A549 (cell line): ENCODE measurements at regions not wholly inside any gene's neighbourhood (a gene's known extent, or its start where the extent isn't known, plus 50 kb on each side); places are given as distances from the start of the nearest gene placed in this dataset.
"Not testable (repeated sequence)": the region's sequence is repeated elsewhere in the genome, so short reads cannot be mapped to it uniquely, and the experiment has no call there.

Source experiments
- ATAC-seq, 2 experiments: fragments of 200-7000 bp in 1 of 2; fragments of >200 bp in 1 of 2; cut with Nextera tagmentation in 1 of 2; cut with Tn5 transposase in 1 of 2; 3 replicates each; pipeline versions ENCODE4 v1.8.0 to v1.9.1; 2018 to 2020; ENCODE audit warnings: mild to moderate bottlenecking in 1 of 2, moderate library complexity in 1 of 2
- CTCF ChIA-PET: fragments of 300-600 bp; sonication (Branson Sonifier 250); formaldehyde crosslinking; extraction: SDS; loops from one replicate; lab custom pipeline; 2021; ENCODE audit warnings: antibody characterized with exemption, inconsistent platforms; lab: Yijun Ruan, JAX
- POLR2A ChIA-PET: fragments of 350-600 bp; formaldehyde crosslinking; extraction: SDS; loops from one replicate; lab custom pipeline; 2021; ENCODE audit warnings: antibody characterized with exemption, inconsistent platforms; lab: Yijun Ruan, JAX
- DNase-seq, 2 experiments: peaks; one replicate each; pipeline versions ENCODE4 v3.0.0 to v3.0.0-alpha.2; 2011 to 2016; ENCODE audit warnings: low read depth in 1 of 2, low spot score in 1 of 2
- FAIRE-seq: peaks from 2 replicates; lab custom pipeline; 2011; peaks lifted over from hg19 to GRCh38; lab: Jason Lieb, UNC
- H3K27ac ChIP-seq, 2 experiments: fragments of >200 bp; sonication (Bioruptor Twin); formaldehyde crosslinking; 3 replicates each; pipeline ENCODE4 v1.5.1; 2016 to 2017
- H3K4me1 ChIP-seq: fragments of >200 bp; sonication (Bioruptor Twin); formaldehyde crosslinking; 3 replicates; pipeline ENCODE4 v1.6.1; 2016
- H3K4me2 ChIP-seq: fragments of >200 bp; sonication (Bioruptor Twin); formaldehyde crosslinking; 3 replicates; pipeline ENCODE4 v1.6.1; 2016
- H3K4me3 ChIP-seq: fragments of >200 bp; sonication (Bioruptor Twin); formaldehyde crosslinking; 3 replicates; pipeline ENCODE4 v1.5.1; 2016
- H3K9me3 ChIP-seq: fragments of >200 bp; sonication (Bioruptor Twin); formaldehyde crosslinking; 3 replicates; pipeline ENCODE4 v1.6.1; 2016
- ATOH8 ChIP-seq: fragments of 250-450 bp; sonication (Bioruptor Pico); IDR thresholded peaks from 2 replicates; pipeline ENCODE4 v1.5.0; 2020; ENCODE audit warnings: low read depth, mild to moderate bottlenecking, moderate library complexity
- CBX2 ChIP-seq: fragments of 200-600 bp; sonication (generic); IDR thresholded peaks from 2 replicates; pipeline ENCODE4 v1.6.1; 2016; ENCODE audit warnings: low read depth, mild to moderate bottlenecking, borderline replicate concordance
- CTCF ChIP-seq: fragments of >200 bp; sonication (Bioruptor Twin); formaldehyde crosslinking; IDR thresholded peaks from 3 replicates; pipeline ENCODE4 v1.5.1; 2016
- EHF ChIP-seq: fragments of 250-450 bp; sonication (Bioruptor Pico); IDR thresholded peaks from 2 replicates; pipeline ENCODE4 v1.5.0; 2020; ENCODE audit warnings: mild to moderate bottlenecking
- EP300 ChIP-seq, 2 experiments: fragments of >200 bp; sonication (Bioruptor Twin); formaldehyde crosslinking; IDR thresholded peaks; 2 replicates in 1 of 2; 3 replicates in 1 of 2; pipeline ENCODE4 v1.6.1; 2016 to 2017
- ESRRA ChIP-seq: fragments of 150-350 bp; IDR thresholded peaks from 2 replicates; pipeline ENCODE4 v1.6.1; 2014; ENCODE audit warnings: mild to moderate bottlenecking, low read length, borderline replicate concordance
- FOSL2 ChIP-seq, 2 experiments: fragments of 450-650 bp in 1 of 2; fragments of >200 bp in 1 of 2; sonication (Bioruptor Twin) in 1 of 2; formaldehyde crosslinking; IDR thresholded peaks; 2 replicates each; pipeline versions ENCODE4 v1.5.0 to v1.6.1; 2016 to 2020; ENCODE audit warnings: mild to moderate bottlenecking in 1 of 2, moderate library complexity in 1 of 2
- GATA3 ChIP-seq: IDR thresholded peaks from 2 replicates; pipeline ENCODE4 v1.6.1; 2012; ENCODE audit warnings: borderline replicate concordance
- HOXB5 ChIP-seq: fragments of 250-450 bp; sonication (Bioruptor Pico); IDR thresholded peaks from 2 replicates; pipeline ENCODE4 v1.5.0; 2020; ENCODE audit warnings: mild to moderate bottlenecking, moderate library complexity
- KDM5A ChIP-seq: fragments of 200-600 bp; sonication (generic); IDR thresholded peaks from 2 replicates; pipeline ENCODE4 v1.6.1; 2016; ENCODE audit warnings: antibody characterized with exemption, mild to moderate bottlenecking
- PHF8 ChIP-seq: fragments of 200-600 bp; sonication (generic); IDR thresholded peaks from 2 replicates; pipeline ENCODE4 v1.6.1; 2016; ENCODE audit warnings: low read depth, mild to moderate bottlenecking, antibody characterized with exemption, moderate library complexity, borderline replicate concordance
- RCOR1 ChIP-seq: fragments of 150-350 bp; IDR thresholded peaks from 2 replicates; pipeline ENCODE4 v1.6.1; 2014; ENCODE audit warnings: antibody characterized with exemption, low read length, low read depth
- SMC3 ChIP-seq: fragments of >200 bp; sonication (Bioruptor Twin); formaldehyde crosslinking; IDR thresholded peaks from 3 replicates; pipeline ENCODE4 v1.6.1; 2018; ENCODE audit warnings: inconsistent platforms
- TFCP2L1 ChIP-seq: fragments of 250-450 bp; sonication (Bioruptor Pico); IDR thresholded peaks from 2 replicates; pipeline ENCODE4 v1.5.0; 2021; ENCODE audit warnings: mild to moderate bottlenecking
- ZC3H11A ChIP-seq: fragments of 450-650 bp; IDR thresholded peaks from 2 replicates; pipeline ENCODE4 v1.6.1; 2014; ENCODE audit warnings: antibody characterized with exemption, mild to moderate bottlenecking
- WGBS: methylation state at CpG from one replicate; pipeline ENCODE4 v1.1.6; 2017; ENCODE audit errors: missing lambda C conversion rate; 5-methylcytosine and 5-hydroxymethylcytosine counted together
- TF ChIP-seq, protein P1 (sequence below): fragments of 250-450 bp; sonication (Bioruptor Pico); IDR thresholded peaks from 2 replicates; pipeline ENCODE4 v1.5.0; 2021; ENCODE audit warnings: mild to moderate bottlenecking, moderate library complexity, borderline replicate concordance

- ChIA-PET POLR2A (no interaction called here), CTCF (interaction anchor here (1.0 kb wide), 1 partner anchor 9 kb away, joined by 3 read pairs; no protein-coding TSS in a partner anchor)
- 3% methylated on average over 4 of the region's 9 CpGs for WGBS
- Histone ChIP-seq H3K4me3 (no peak overlapping the region), H3K4me2 (no peak overlapping the region), H3K9me3 (no peaks in the 10 kb centered on the region), H3K27ac (no peak overlapping the region), H3K4me1 (no peaks in the 10 kb centered on the region)
- ATAC-seq (no peak), DNase-seq (no peak), FAIRE-seq (no peak)
- TF ChIP-seq CTCF (no peak), HOXB5 (CRISPR knock-in tag) (no peak), GATA3 (no peak)
Measured at GRCh38 chr6:85714893-85715530, 72.3 kb upstream of the SYNCRIP start.

DNA sequence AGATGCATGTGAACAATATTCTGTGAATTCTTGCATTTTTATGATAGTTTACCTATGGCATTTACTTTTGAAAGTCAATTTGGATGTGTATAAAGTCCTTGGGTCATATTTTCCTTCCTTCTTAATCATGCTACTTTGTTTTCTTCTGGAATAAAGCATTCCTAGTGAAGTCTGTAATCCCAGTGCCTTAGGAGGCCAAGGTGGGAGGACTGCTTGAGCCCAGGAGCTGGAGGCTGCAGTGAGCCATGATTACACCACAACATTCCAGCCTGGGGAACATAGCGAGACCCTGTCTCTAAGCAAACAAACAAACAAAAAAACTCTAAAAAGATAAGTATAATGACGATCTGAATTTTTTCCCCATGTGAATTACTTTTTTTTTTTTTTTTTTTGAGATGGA lies 69.7 kb upstream of the SYNCRIP start:
- Histone ChIP-seq H3K4me2 (no peak overlapping the region), H3K4me1 (no peaks in the 10 kb centered on the region), H3K4me3 (no peak overlapping the region), H3K9me3 (no peaks in the 10 kb centered on the region), H3K27ac (no peak overlapping the region)
- FAIRE-seq (no peak), DNase-seq (no peak), ATAC-seq (no peak)
- ChIA-PET CTCF (interaction anchor here (0.6 kb wide), 1 partner anchor 154 kb away, joined by 3 read pairs; no protein-coding TSS in a partner anchor), POLR2A (no interaction called here)
- WGBS: 12% methylated on average over 2 of the region's 2 CpGs
- TF ChIP-seq CBX2 (no peak), EHF (CRISPR knock-in tag) (no peak), SMC3 (no peak), FOSL2 (IDR thresholded peaks at IDR 0.05) (no peak), FOSL2 (CRISPR knock-in tag; IDR thresholded peaks at IDR 0.05) (no peak), KDM5A (no peak), ATOH8 (CRISPR knock-in tag) (no peak), ZC3H11A (no peak)
- TF ChIP-seq, protein P1, sequence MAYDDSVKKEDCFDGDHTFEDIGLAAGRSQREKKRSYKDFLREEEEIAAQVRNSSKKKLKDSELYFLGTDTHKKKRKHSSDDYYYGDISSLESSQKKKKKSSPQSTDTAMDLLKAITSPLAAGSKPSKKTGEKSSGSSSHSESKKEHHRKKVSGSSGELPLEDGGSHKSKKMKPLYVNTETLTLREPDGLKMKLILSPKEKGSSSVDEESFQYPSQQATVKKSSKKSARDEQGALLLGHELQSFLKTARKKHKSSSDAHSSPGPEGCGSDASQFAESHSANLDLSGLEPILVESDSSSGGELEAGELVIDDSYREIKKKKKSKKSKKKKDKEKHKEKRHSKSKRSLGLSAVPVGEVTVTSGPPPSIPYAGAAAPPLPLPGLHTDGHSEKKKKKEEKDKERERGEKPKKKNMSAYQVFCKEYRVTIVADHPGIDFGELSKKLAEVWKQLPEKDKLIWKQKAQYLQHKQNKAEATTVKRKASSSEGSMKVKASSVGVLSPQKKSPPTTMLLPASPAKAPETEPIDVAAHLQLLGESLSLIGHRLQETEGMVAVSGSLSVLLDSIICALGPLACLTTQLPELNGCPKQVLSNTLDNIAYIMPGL (CRISPR knock-in tag): no peak

- DNase-seq, POLR2A ChIA-PET, FAIRE-seq, ATAC-seq, H3K4me1 ChIP-seq, CTCF ChIA-PET, H3K9me3 ChIP-seq, H3K27ac ChIP-seq, H3K4me2 ChIP-seq, H3K4me3 ChIP-seq: not testable (repeated sequence)
- WGBS: 95% methylated on average over 1 of the region's 1 CpG
Measured at GRCh38 chr6:85707515-85708145, 64.9 kb upstream of the SYNCRIP start.

GRCh38 chr6:85706272-85706671 lies 63.6 kb upstream of the SYNCRIP start:
- FAIRE-seq (no peak), DNase-seq (no peak), ATAC-seq (peak in 1 of 2 experiments; percentile 30; a peak in 2 of 6 replicates)
- WGBS: 17% methylated on average over 1 of the region's 3 CpGs
- Histone ChIP-seq H3K4me2 (no peak overlapping the region), H3K4me3 (no peak overlapping the region), H3K27ac (no peak overlapping the region), H3K9me3 (no peaks in the 10 kb centered on the region), H3K4me1 (no peaks in the 10 kb centered on the region)
- CTCF ChIA-PET: no interaction called here
- POLR2A ChIA-PET: no interaction called here
- TF ChIP-seq TFCP2L1 (CRISPR knock-in tag) (no peak), HOXB5 (CRISPR knock-in tag) (no peak), RCOR1 (no peak), EP300 (IDR thresholded peaks at IDR 0.05) (no peak), SMC3 (no peak), FOSL2 (IDR thresholded peaks at IDR 0.05) (no peak), FOSL2 (CRISPR knock-in tag; IDR thresholded peaks at IDR 0.05) (no peak), ESRRA (no peak), PHF8 (no peak)
